DND-41 (cell line): ENCODE measurements at regions not wholly inside any gene's neighbourhood (a gene's known extent, or its start where the extent isn't known, plus 50 kb on each side); places are given as distances from the start of the nearest gene placed in this dataset.

Experiments used
- CTCF ChIP-seq: IDR thresholded peaks from 2 replicates; pipeline ENCODE4 v1.5.1; 2012; ENCODE audit warnings: borderline replicate concordance, low read length, moderate library complexity, mild to moderate bottlenecking; ENCODE audit not compliant: poor library complexity, severe bottlenecking; ENCODE audit errors: extremely low read depth
- EZH2 ChIP-seq: IDR thresholded peaks from 3 replicates; pipeline ENCODE4 v1.6.1; 2012; ENCODE audit warnings: borderline replicate concordance, low read depth, mild to moderate bottlenecking, moderate library complexity, low read length, inconsistent platforms; ENCODE audit not compliant: severe bottlenecking

- TF ChIP-seq CTCF (no peak), EZH2 (no peak)
These were observed 637.8 kb upstream of the CHAC2 start for GRCh38 chr2:53129851-53130250.
